ENCODE measurements at regions not wholly inside any gene's neighbourhood (a gene's known extent, or its start where the extent isn't known, plus 50 kb on each side); places are given as distances from the start of the nearest gene placed in this dataset.

GRCh38 chr15:47292638-47293190 is 424.6 kb upstream of the SEMA6D start:
- Histone ChIP-seq H3K79me2 (ENCODE audit: low read length) (no peaks in the 10 kb centered on the region), H3K36me3 (replicated peaks; ENCODE audit: insufficient read depth, low read length) (no peaks in the 10 kb centered on the region), H2AFZ (ENCODE audit: low read length) (no peak overlapping the region), H3K4me3 (ENCODE audit: low read length) (no peak overlapping the region), H3K9me3 (replicated peaks; ENCODE audit: insufficient read depth, low read length) (no peaks in the 10 kb centered on the region), H3K9me2 (replicated peaks; ENCODE audit: insufficient read depth, low read length) (no peaks in the 10 kb centered on the region), H3F3A (ENCODE audit: insufficient read depth, low read length) (no peaks in the 10 kb centered on the region), H3K27me3 (replicated peaks; ENCODE audit: insufficient read depth, low read length) (no peaks in the 10 kb centered on the region), H3K9ac (ENCODE audit: low read length) (no peak overlapping the region), H3K27ac (ENCODE audit: low read length) (no peak overlapping the region), H3K4me2 (ENCODE audit: low read depth, low read length) (no peak overlapping the region), H3K4me1 (ENCODE audit: low read length) (peaks cover 8% of the 10 kb centered on the region; the same call in 1 of the 2 replicates), H4K20me1 (ENCODE audit: insufficient read depth, low read length) (no peaks in the 10 kb centered on the region)
- no peak for TF ChIP-seq CTCF (IDR thresholded peaks at IDR 0.05; ENCODE audit: low read length)
- no peak for DNase-seq

- Histone ChIP-seq H3K79me2 (ENCODE audit: low read length) (no peaks in the 10 kb centered on the region), H3K4me3 (ENCODE audit: low read length) (no peak overlapping the region), H3K9me3 (replicated peaks; ENCODE audit: insufficient read depth, low read length) (no peaks in the 10 kb centered on the region), H4K20me1 (ENCODE audit: insufficient read depth, low read length) (no peaks in the 10 kb centered on the region), H2AFZ (ENCODE audit: low read length) (no peak overlapping the region), H3K27ac (ENCODE audit: low read length) (no peak overlapping the region), H3K27me3 (replicated peaks; ENCODE audit: insufficient read depth, low read length) (no peaks in the 10 kb centered on the region), H3K4me2 (ENCODE audit: low read depth, low read length) (no peak overlapping the region), H3K9ac (ENCODE audit: low read length) (no peak overlapping the region), H3K4me1 (ENCODE audit: low read length) (peaks cover 8% of the 10 kb centered on the region; the same call in 1 of the 2 replicates), H3K9me2 (replicated peaks; ENCODE audit: insufficient read depth, low read length) (no peaks in the 10 kb centered on the region), H3F3A (ENCODE audit: insufficient read depth, low read length) (no peaks in the 10 kb centered on the region), H3K36me3 (replicated peaks; ENCODE audit: insufficient read depth, low read length) (no peaks in the 10 kb centered on the region)
- TF ChIP-seq CTCF (IDR thresholded peaks at IDR 0.05; ENCODE audit: low read length) (no peak), EZH2phosphoT487 (IDR thresholded peaks at IDR 0.05; ENCODE audit: low read length) (no peak), EZH2 (optimal IDR thresholded peaks at IDR 0.05; ENCODE audit: low read depth, low read length) (no peak)
- DNase-seq: no peak
Observed at GRCh38 chr15:47293466-47294162, 423.7 kb upstream of the SEMA6D start.

GRCh38 chr15:47294765-47295259 is 422.5 kb upstream of the SEMA6D start:
- Histone ChIP-seq H3K9ac (ENCODE audit: low read length) (no peak overlapping the region), H3K27me3 (replicated peaks; ENCODE audit: insufficient read depth, low read length) (no peaks in the 10 kb centered on the region), H3K79me2 (ENCODE audit: low read length) (no peaks in the 10 kb centered on the region), H3K4me1 (ENCODE audit: low read length) (peaks cover 8% of the 10 kb centered on the region; the same call in 1 of the 2 replicates), H4K20me1 (ENCODE audit: insufficient read depth, low read length) (no peaks in the 10 kb centered on the region), H3K27ac (ENCODE audit: low read length) (no peak overlapping the region), H3K9me3 (replicated peaks; ENCODE audit: insufficient read depth, low read length) (no peaks in the 10 kb centered on the region), H3F3A (ENCODE audit: insufficient read depth, low read length) (no peaks in the 10 kb centered on the region), H3K36me3 (replicated peaks; ENCODE audit: insufficient read depth, low read length) (no peaks in the 10 kb centered on the region), H3K9me2 (replicated peaks; ENCODE audit: insufficient read depth, low read length) (no peaks in the 10 kb centered on the region), H3K4me2 (ENCODE audit: low read depth, low read length) (no peak overlapping the region), H2AFZ (ENCODE audit: low read length) (no peak overlapping the region), H3K4me3 (ENCODE audit: low read length) (no peak overlapping the region)
- TF ChIP-seq EZH2 (optimal IDR thresholded peaks at IDR 0.05; ENCODE audit: low read depth, low read length) (no peak), EZH2phosphoT487 (IDR thresholded peaks at IDR 0.05; ENCODE audit: low read length) (no peak), CTCF (IDR thresholded peaks at IDR 0.05; ENCODE audit: low read length) (no peak)
- DNase-seq: no peak

Data from MM.1S (cell line).